ENCODE measurements at regions not wholly inside any gene's neighbourhood (a gene's known extent, or its start where the extent isn't known, plus 50 kb on each side); places are given as distances from the start of the nearest gene placed in this dataset.

DNA sequence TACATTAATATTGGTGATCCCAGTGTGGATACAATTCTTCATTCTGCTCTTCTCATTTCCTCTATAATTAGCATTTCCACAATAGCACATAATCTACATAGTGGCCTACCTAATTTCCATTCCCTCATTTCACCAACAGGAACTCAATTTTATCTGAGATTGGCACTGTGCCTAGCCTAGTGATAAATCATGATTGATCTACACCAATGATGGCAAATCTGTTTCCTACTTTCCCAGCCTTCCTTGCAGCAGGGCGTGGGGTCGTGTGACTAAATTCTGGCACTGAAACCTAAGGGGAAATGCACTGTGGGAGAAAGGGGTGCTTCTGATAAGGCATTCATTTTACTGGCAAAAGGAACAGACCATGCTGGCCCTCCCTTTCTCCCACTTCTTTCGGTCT is 66.6 kb upstream of the TOM1L1 start:
- DNase-seq (ENCODE audit: low spot score) = no peak

DNA sequence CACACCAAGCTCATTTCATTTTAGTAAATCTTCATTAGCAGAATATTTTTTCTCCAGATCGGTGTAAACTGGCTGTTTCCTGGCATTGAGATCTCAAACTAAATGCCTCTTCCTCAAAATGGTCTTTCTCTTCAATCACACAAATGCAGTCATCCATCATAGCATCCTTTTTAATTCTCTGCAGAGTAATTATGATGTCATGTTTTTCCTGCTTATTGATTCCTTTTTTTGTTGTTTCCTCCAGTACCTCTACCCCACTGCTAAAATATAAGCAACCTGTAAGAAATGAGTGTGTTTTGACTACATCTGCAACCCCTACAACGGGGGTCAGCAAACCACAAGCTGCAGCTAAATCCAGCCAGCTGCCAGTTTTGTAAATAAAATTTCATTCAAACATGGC is 65.6 kb upstream of the TOM1L1 start:
- no peak for DNase-seq (ENCODE audit: low spot score)

DNA sequence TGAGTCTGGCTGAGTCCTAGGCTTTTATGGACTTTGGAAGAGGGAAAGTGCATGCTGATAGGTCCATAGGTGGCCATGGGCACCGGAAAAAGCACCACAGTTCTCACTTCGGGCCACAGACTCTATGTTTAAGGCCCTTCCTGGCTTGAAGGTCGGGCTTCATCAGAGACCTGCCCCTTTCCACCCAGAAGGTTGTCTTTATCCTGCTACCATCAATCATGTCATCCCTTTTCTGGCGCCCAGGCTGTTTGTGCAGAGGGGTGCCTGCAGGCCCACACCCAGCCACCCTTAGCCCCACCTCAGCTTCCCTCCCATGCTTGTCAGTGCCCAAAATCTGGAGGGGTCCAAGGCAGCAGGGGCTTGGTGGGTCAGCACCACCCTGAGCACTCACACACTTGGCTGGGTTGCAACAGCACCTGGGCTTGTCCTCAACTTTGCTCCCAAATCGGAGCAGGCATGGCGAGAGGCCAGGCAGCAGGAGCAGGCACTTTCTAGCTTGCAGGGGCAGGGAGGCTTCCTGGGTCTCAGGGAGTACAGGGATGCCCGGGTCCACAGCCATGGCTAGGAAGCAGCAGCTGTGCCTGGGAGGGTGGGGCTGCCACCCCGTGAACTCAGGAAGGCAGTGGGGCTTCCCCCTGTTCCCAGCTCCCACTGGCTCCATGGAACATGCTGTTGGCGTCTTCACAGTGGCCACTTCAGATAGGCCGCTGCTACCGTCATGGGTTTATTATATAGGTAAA is 63.8 kb upstream of the TOM1L1 start:
- no peak for DNase-seq (ENCODE audit: low spot score)

DNA sequence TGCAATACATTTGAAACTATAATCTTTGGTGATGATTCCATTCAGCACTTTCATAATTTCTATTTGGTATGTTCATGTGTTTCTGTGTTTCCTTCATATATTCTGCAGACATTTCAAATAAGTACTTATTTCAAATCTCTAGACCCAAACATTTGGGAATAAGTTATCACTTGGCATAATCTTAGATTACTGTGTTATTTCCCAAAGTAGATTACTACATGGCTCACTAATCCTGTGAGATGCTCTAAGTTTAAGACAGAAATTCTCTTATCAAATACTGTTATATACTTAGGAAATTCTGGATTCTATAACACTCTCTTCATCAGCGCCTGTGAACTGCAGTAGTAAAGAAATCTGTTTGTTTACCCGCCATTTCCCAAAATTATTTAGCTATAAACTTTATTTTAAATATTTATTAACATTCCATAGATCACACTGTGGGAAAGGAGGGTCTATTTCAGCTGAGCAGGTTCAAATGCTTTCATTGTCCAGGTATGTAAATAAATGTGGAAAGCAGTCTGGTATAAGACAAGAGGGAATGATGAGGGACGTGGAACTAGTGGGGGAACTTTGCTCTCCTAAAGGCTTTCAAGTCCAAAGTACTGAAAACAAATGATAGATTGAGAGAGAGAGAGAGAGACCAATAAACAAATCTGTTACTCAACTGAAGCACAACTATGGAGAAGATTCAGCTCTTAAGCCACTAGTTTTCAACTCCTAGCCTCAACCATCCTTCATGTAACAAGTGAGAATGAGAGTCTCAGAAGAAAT is 61.8 kb upstream of the TOM1L1 start:
- DNase-seq (ENCODE audit: low spot score) = peak; percentile 61

DNA sequence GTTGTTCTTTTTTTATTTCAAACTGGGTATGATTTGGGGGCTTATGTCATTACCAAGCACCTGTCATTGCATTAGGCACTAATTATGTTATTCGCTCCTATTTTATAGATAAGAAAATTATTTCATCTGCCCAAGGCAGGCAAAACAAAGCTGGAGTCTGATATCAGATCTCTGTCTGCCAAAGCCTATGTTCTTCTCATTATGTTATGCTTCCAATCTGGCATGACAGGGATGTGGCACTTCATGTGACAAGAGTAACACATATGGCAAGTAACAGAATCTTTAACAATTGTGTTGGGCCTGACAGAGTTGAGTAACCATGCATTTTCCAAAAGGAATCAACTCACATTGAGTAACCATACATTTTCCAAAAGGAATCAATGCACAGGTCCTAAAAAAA is 61.2 kb upstream of the TOM1L1 start:
- no peak for DNase-seq (ENCODE audit: low spot score)

DNA sequence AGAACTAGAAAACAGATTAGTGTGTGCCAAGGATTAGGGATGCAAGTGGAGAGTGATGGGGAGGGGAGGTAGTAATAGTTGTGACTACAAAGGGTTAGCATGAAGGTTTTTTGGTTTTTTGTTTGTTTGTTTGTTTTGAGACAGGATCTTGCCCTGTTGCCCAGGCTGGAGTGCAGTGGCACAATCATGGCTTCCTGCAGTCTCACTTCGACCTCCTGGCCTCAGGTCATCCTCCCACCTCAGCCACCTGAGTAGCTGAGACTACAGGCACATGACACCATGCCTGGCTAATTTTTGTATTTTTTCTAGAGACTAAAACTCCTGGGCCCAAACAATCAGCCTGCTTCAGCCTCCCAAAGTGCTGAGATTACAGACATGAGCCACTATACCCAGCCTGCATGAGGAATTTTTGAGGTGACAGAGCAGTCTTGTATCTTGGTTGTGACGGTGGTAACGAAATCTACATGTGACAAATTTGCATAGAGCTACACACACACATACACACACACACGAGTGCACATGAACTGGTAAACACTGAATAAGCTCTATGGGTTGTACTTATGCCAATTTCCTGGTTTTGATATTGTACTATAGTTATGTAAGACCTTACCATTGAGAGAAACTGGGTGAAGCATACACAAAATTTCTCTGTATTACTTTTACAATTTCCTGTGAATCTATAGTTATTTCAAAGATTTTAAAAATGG is 59.6 kb upstream of the TOM1L1 start:
- no peak for DNase-seq (ENCODE audit: low spot score)

DNA sequence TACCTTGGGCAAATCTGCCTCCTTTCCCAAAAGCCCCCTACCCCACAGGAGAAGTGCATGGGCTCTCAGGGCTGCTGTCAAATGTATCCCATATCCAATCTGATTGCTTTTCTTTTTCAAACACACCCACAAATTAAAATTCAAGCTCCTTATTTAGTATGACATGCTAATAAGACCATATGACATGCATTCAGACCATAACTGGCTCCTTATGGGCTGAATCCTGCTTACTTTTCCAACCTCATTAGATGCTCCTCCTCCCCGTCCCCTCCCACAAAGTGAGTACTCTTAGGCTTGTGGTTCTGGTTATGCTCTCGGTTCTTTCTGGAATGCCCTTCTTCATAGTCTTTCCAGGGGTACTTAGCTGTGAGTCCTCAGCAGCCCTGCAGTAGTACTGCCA is 59.0 kb upstream of the TOM1L1 start:
- DNase-seq (ENCODE audit: low spot score) = no peak

DNA sequence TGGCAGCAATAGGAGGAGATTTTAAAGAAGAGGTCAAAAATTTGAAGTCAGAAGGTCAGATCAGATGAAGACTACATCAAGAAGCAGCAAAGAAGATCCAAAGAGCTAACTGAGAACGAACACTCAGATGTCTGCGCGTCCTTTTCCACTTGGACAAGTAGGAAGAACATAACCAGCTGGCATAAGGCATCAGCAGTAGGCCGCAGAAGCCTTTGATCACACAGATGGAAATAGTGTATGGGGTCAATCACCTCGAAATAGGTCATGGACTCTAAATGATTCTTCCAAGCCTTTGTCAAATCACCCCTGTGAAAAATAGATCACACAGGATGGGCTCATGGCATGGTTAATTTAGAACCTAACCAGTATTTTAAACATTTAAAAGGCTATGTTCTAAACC is 56.4 kb upstream of the TOM1L1 start:
- no peak for DNase-seq (ENCODE audit: low spot score)

DNA sequence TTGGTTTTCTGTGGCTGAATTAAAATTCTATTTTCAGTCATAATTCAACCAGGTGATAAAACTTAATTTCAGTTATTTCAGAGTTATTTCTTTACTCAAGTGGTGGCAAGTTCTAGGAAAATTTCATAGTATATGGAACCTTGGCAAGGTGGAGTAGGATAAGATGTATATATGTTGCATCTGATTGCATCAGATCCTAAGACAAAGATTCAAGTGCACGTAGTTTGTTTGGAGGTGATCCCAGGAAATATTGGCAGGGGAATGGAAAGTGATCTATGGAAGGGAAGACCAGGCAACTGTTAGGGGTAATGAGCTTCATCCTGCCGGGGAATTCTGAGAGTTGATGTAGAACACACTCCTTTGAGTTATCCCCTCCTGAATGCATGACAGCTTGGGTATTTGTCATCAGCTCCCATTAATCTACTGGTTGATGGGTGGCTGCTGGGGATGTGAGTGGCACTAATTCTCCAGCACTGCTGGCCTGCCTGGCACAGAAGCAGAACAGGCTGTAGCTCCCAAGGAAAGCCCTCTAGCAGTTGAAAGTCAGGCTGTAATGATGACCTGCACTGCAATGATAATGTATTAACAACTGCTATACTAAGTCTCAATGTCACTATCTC is 52.2 kb upstream of the TOM1L1 start:
- DNase-seq (ENCODE audit: low spot score) = no peak

DNA sequence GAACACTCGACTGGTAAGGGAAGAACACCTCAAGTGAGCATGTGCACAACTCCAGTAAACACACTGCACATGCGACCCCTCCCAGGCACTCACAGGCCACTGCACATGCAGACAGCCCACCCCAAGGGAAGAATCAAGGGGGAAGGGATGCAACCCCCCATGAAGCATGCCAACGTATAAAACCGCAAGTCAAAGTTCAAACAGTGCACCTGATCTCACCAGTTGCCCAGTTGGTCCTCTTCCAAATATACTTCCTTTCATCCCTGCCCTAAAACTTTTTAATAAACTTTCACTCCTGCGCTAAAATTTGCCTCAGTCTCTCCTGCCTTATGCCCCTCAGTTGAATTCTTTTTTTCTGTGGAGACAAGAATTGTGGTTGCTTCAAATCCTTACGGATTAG is 51.0 kb upstream of the TOM1L1 start:
- DNase-seq (ENCODE audit: low spot score) = no peak
